ENCODE measurements at regions not wholly inside any gene's neighbourhood (a gene's known extent, or its start where the extent isn't known, plus 50 kb on each side); places are given as distances from the start of the nearest gene placed in this dataset.

- TF ChIP-seq POLR2A (IDR thresholded peaks at IDR 0.05) (no peak), CTCF (IDR thresholded peaks at IDR 0.05) (no peak)
Measured at GRCh38 chr18:26719896-26720295, 145.6 kb downstream of the AQP4 start.

All from heart left ventricle (tissue), 13 donors.